GM21619 (cell line): ENCODE measurements at regions not wholly inside any gene's neighbourhood (a gene's known extent, or its start where the extent isn't known, plus 50 kb on each side); places are given as distances from the start of the nearest gene placed in this dataset.

Experiments
- ATAC-seq: cut with Tn5 transposase; IDR thresholded peaks from one replicate; pipeline ENCODE4 v1.9.1; 2021; ENCODE audit not compliant: unreplicated experiment

- no peak for ATAC-seq
Observed at GRCh38 chr1:221286399-221286798, 407.2 kb downstream of the HLX start.

- no peak for ATAC-seq
Observed at GRCh38 chr1:221289103-221289502, 409.9 kb downstream of the HLX start.

- no peak for ATAC-seq
Observed at GRCh38 chr1:221290669-221291068, 411.4 kb downstream of the HLX start.

GRCh38 chr1:221291113-221291512, 411.9 kb downstream of the HLX start:
- no peak for ATAC-seq

GRCh38 chr1:221292652-221293051, 413.4 kb downstream of the HLX start:
- no peak for ATAC-seq

GRCh38 chr1:221294242-221294641, 415.0 kb downstream of the HLX start:
- ATAC-seq, result no peak

- ATAC-seq, result no peak
Observed at GRCh38 chr1:221302357-221302756, 423.1 kb downstream of the HLX start.

- no peak for ATAC-seq
Observed at GRCh38 chr1:221302810-221303209, 423.6 kb downstream of the HLX start.

GRCh38 chr1:221303623-221304022, 424.4 kb downstream of the HLX start:
- ATAC-seq, result no peak

- no peak for ATAC-seq
Observed at GRCh38 chr1:221306239-221306638, 427.0 kb downstream of the HLX start.

- no peak for ATAC-seq
Observed at GRCh38 chr1:221308534-221309511, 429.6 kb downstream of the HLX start.

- ATAC-seq, result no peak
Observed at GRCh38 chr1:221309723-221310122, 430.5 kb downstream of the HLX start.

GRCh38 chr1:221310180-221310579, 430.9 kb downstream of the HLX start:
- no peak for ATAC-seq

GRCh38 chr1:221315330-221315729, 426.6 kb downstream of the DUSP10 start:
- ATAC-seq, result no peak

- ATAC-seq, result no peak
Observed at GRCh38 chr1:221316491-221317056, 425.3 kb downstream of the DUSP10 start.

- no peak for ATAC-seq
Observed at GRCh38 chr1:221317537-221317936, 424.4 kb downstream of the DUSP10 start.

- no peak for ATAC-seq
Observed at GRCh38 chr1:221327954-221328353, 413.9 kb downstream of the DUSP10 start.

GRCh38 chr1:221328371-221328770, 413.5 kb downstream of the DUSP10 start:
- no peak for ATAC-seq

- no peak for ATAC-seq
Observed at GRCh38 chr1:221331273-221332183, 410.4 kb downstream of the DUSP10 start.

GRCh38 chr1:221334062-221334461, 407.8 kb downstream of the DUSP10 start:
- ATAC-seq, result no peak
